Body of pancreas (tissue), 4 donors: ENCODE measurements at regions not wholly inside any gene's neighbourhood (a gene's known extent, or its start where the extent isn't known, plus 50 kb on each side); places are given as distances from the start of the nearest gene placed in this dataset.

Experiments
- POLR2A ChIP-seq, 3 donors: fragments of 450-650 bp; IDR thresholded peaks; one replicate each; pipeline ENCODE4 v1.6.1; 2016; ENCODE audit warnings: antibody characterized with exemption in 3 of 3, mild to moderate bottlenecking in 2 of 3
- TF ChIP-seq, protein P1 (sequence below), 7 experiments: fragments of 450-650 bp in 4 of 7; fragments of 200-600 bp in 3 of 7; sonication (generic) in 3 of 7; IDR thresholded peaks; one replicate each; pipeline ENCODE4 v1.5.1; 2016 to 2019; ENCODE audit warnings: antibody characterized with exemption in 7 of 7

DNA sequence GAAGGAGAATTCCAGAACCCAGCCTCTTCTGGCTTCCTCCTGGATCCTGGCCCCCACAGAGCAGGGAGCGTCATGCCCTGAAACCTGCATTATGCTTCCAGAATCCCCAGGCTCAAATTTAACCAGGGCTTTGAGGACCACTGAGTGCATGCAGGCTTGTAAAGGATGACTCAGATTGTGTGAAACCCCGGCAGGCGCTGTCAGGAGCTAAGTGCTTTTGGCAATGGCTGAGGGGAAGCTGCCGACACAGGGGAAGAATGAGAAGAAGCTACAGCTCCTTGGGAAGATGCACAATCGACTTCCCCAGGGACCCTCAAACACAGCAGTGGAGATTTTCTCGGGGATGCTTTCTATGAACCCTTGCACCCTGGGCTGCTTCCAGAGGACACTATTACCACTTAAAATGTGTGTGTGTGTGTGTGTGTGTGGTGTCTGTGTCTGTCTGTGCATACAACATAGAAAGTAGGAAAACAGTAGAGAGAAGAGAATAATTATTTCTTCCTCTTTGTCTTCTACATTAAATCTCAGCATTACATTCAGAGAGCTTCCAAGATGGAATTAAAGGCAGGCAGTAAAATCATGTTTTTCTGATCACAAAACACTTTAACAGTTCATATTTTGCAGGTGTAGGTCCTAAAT lies 183.5 kb upstream of the INHBA start:
- TF ChIP-seq, protein P1, sequence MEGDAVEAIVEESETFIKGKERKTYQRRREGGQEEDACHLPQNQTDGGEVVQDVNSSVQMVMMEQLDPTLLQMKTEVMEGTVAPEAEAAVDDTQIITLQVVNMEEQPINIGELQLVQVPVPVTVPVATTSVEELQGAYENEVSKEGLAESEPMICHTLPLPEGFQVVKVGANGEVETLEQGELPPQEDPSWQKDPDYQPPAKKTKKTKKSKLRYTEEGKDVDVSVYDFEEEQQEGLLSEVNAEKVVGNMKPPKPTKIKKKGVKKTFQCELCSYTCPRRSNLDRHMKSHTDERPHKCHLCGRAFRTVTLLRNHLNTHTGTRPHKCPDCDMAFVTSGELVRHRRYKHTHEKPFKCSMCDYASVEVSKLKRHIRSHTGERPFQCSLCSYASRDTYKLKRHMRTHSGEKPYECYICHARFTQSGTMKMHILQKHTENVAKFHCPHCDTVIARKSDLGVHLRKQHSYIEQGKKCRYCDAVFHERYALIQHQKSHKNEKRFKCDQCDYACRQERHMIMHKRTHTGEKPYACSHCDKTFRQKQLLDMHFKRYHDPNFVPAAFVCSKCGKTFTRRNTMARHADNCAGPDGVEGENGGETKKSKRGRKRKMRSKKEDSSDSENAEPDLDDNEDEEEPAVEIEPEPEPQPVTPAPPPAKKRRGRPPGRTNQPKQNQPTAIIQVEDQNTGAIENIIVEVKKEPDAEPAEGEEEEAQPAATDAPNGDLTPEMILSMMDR (IDR thresholded peaks at IDR 0.05): no peak
- TF ChIP-seq POLR2A (IDR thresholded peaks at IDR 0.05): no peak
